Loucy (cell line): ENCODE measurements at regions not wholly inside any gene's neighbourhood (a gene's known extent, or its start where the extent isn't known, plus 50 kb on each side); places are given as distances from the start of the nearest gene placed in this dataset.

ENCODE experiments used
- H2AFZ ChIP-seq: fragments of 200-600 bp; sonication (generic); 2 replicates; pipeline ENCODE4 v1.6.0; 2016; ENCODE audit warnings: antibody characterized with exemption, mild to moderate bottlenecking, low read length, moderate library complexity
- H3F3A ChIP-seq: fragments of 200-600 bp; 2 replicates; pipeline ENCODE4 v1.6.0; 2016; ENCODE audit warnings: antibody characterized with exemption, low read depth, mild to moderate bottlenecking
- H3K27me3 ChIP-seq: fragments of 200-600 bp; sonication (generic); 2 replicates; pipeline ENCODE4 v1.6.1; 2014; ENCODE audit warnings: low read length, mild to moderate bottlenecking; ENCODE audit not compliant: insufficient read depth, poor library complexity, severe bottlenecking
- H3K36me3 ChIP-seq: fragments of 200-600 bp; sonication (generic); 2 replicates; pipeline ENCODE4 v1.6.1; 2016; ENCODE audit warnings: low read length; ENCODE audit not compliant: insufficient read depth
- H3K4me1 ChIP-seq: fragments of 200-600 bp; sonication (generic); 2 replicates; pipeline ENCODE4 v1.5.1; 2014; ENCODE audit warnings: low read length, mild to moderate bottlenecking; ENCODE audit not compliant: insufficient read depth, poor library complexity, severe bottlenecking
- H3K4me2 ChIP-seq: fragments of 200-600 bp; sonication (generic); 2 replicates; pipeline ENCODE4 v1.6.0; 2014; ENCODE audit warnings: antibody characterized with exemption, low read length, low read depth, mild to moderate bottlenecking; ENCODE audit not compliant: poor library complexity, severe bottlenecking
- H3K4me3 ChIP-seq: fragments of 200-600 bp; sonication (generic); 2 replicates; pipeline ENCODE4 v1.5.1; 2014; ENCODE audit warnings: low read length, mild to moderate bottlenecking, mixed read lengths; ENCODE audit not compliant: poor library complexity, severe bottlenecking
- H3K79me2 ChIP-seq: fragments of 200-600 bp; sonication (generic); 2 replicates; pipeline ENCODE4 v1.6.1; 2014; ENCODE audit warnings: low read length; ENCODE audit not compliant: insufficient read depth
- H3K9ac ChIP-seq: fragments of 200-600 bp; sonication (generic); 2 replicates; pipeline ENCODE4 v1.6.0; 2014; ENCODE audit warnings: mild to moderate bottlenecking, low read depth, low read length, moderate library complexity; ENCODE audit not compliant: poor library complexity, severe bottlenecking
- H3K9me2 ChIP-seq: fragments of 200-600 bp; sonication (generic); replicated peaks from 2 replicates; pipeline ENCODE4 v1.6.1; 2016; ENCODE audit warnings: low read depth, low read length, mixed read lengths
- H3K9me3 ChIP-seq: fragments of 200-600 bp; sonication (generic); 2 replicates; pipeline ENCODE4 v1.6.1; 2014; ENCODE audit warnings: mild to moderate bottlenecking, antibody characterized with exemption, low read length, low read depth; ENCODE audit not compliant: insufficient read depth
- H4K20me1 ChIP-seq: fragments of 200-600 bp; sonication (generic); 2 replicates; pipeline ENCODE4 v1.6.0; 2014; ENCODE audit warnings: antibody characterized with exemption, low read length, mild to moderate bottlenecking; ENCODE audit not compliant: insufficient read depth, poor library complexity, severe bottlenecking
- EZH2phosphoT487 ChIP-seq: fragments of 200-600 bp; IDR thresholded peaks from 2 replicates; pipeline ENCODE4 v1.6.1; 2018; ENCODE audit warnings: antibody characterized with exemption, mild to moderate bottlenecking, moderate library complexity, borderline replicate concordance
- TF ChIP-seq, protein P1 (sequence below): fragments of 200-600 bp; sonication (generic); conservative IDR thresholded peaks from 2 replicates; pipeline ENCODE4 v1.5.1; 2014; ENCODE audit warnings: mild to moderate bottlenecking, antibody characterized with exemption, low read length

DNA sequence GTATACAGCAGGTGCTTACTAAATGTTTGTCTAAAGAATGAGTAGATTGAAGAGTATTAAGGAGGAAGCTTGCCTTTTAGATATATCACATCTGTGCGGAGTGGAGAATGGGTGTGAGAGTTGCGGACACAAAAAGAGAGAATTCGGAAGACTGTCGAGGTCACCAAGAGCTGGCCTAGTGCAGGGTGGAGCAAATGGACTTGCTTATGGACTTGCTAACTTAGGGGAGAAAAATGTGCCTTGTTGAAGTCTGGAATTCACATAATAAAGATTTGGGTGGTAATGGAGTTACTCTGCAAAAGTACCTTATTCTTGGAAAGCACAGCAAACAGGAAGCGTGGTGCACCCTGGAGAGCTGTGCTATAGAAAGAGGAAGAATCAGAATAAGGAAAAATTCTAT lies 361.7 kb downstream of the PRDM2 start:
- Histone ChIP-seq H3K4me1 (no peaks in the 10 kb centered on the region), H3K9me3 (0 out of 2 replicates have a peak, but pooled peaks cover 4% of the 10 kb centered on the region), H3K4me2 (no peak overlapping the region), H3K27me3 (no peaks in the 10 kb centered on the region), H3K9me2 (no peaks in the 10 kb centered on the region), H3K9ac (no peak overlapping the region), H2AFZ (no peak overlapping the region), H4K20me1 (no peaks in the 10 kb centered on the region), H3K79me2 (no peaks in the 10 kb centered on the region), H3K4me3 (no peak overlapping the region), H3F3A (no peaks in the 10 kb centered on the region), H3K36me3 (no peaks in the 10 kb centered on the region)
- TF ChIP-seq, protein P1, sequence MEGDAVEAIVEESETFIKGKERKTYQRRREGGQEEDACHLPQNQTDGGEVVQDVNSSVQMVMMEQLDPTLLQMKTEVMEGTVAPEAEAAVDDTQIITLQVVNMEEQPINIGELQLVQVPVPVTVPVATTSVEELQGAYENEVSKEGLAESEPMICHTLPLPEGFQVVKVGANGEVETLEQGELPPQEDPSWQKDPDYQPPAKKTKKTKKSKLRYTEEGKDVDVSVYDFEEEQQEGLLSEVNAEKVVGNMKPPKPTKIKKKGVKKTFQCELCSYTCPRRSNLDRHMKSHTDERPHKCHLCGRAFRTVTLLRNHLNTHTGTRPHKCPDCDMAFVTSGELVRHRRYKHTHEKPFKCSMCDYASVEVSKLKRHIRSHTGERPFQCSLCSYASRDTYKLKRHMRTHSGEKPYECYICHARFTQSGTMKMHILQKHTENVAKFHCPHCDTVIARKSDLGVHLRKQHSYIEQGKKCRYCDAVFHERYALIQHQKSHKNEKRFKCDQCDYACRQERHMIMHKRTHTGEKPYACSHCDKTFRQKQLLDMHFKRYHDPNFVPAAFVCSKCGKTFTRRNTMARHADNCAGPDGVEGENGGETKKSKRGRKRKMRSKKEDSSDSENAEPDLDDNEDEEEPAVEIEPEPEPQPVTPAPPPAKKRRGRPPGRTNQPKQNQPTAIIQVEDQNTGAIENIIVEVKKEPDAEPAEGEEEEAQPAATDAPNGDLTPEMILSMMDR: no peak
- TF ChIP-seq EZH2phosphoT487: no peak

DNA sequence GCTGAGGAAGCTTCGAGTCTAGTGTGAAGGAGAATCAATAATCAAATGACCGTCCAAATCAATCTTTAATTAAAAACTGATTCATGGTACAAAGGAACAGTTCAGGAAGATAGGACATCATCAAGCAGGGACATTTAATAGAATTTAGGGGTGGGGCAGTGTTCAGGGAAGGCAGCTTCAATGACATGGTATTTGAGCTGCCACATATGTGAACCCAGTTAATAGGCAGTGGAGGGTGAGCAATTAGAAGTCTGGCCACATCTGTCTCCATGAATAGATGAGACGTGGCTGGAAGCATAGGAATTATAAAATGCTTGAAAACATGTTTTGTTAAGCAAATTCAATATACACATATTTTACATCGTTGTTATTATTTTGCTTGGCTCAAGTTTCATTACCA lies 362.7 kb downstream of the PRDM2 start:
- H3K27me3 ChIP-seq: no peaks in the 10 kb centered on the region
- H3K36me3 ChIP-seq: no peaks in the 10 kb centered on the region
- no peak overlapping the region for H3K4me3 ChIP-seq
- 0 out of 2 replicates have a peak, but pooled peaks cover 4% of the 10 kb centered on the region for H3K9me3 ChIP-seq
- no peaks in the 10 kb centered on the region for H3K9me2 ChIP-seq
- H3F3A ChIP-seq: no peaks in the 10 kb centered on the region
- no peak overlapping the region for H3K9ac ChIP-seq
- no peaks in the 10 kb centered on the region for H3K79me2 ChIP-seq
- H4K20me1 ChIP-seq: no peaks in the 10 kb centered on the region
- H3K4me2 ChIP-seq: no peak overlapping the region
- no peak for TF ChIP-seq EZH2phosphoT487
- TF ChIP-seq, protein P1: no peak
- H2AFZ ChIP-seq: no peak overlapping the region
- H3K4me1 ChIP-seq: no peaks in the 10 kb centered on the region

DNA sequence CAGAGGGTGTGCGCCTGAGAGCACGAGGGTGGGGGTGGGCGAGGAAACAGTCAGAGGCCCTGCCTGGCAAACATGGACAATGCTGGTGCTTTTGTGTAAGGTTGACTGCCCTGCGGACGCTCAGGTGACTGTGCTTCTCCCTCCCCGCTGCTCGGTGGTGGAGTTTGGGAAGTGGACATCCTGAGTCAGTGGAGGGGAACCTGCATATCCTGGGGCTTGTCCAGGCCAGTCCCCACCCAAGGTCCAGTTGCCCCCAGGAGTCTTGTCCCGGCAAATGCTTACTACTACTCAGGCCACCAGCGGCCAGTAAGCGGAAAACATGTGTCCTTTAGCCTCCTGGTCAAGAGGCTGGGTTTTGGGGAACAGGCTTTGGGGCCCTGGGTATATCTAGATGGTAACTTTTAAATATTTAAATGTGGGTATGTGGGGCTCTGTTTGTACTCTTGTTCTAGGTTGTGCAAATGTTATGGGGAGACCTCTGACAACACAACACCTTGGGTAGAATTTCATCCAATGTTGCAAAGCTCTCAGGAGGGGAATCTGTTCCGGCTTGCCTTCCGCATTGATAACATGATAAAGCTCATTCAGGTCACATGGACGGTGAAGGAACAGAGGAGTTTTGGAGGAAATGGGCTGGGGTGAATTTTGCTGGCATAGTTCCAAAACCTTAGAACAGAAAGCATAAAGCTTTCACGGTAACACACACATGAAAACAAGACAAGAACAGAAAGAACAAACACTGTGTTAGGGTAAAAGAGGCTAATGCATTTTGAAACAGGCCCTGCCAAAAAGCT lies 364.9 kb downstream of the PRDM2 start:
- H2AFZ ChIP-seq: no peak overlapping the region
- no peaks in the 10 kb centered on the region for H3K4me1 ChIP-seq
- TF ChIP-seq EZH2phosphoT487: no peak
- TF ChIP-seq, protein P1: no peak
- no peaks in the 10 kb centered on the region for H3K27me3 ChIP-seq
- no peak overlapping the region for H3K4me2 ChIP-seq
- H3K9me3 ChIP-seq: no peaks in the 10 kb centered on the region
- H3F3A ChIP-seq: no peaks in the 10 kb centered on the region
- H3K9ac ChIP-seq: no peak overlapping the region
- no peak overlapping the region for H3K4me3 ChIP-seq
- no peaks in the 10 kb centered on the region for H4K20me1 ChIP-seq
- no peaks in the 10 kb centered on the region for H3K36me3 ChIP-seq
- H3K79me2 ChIP-seq: no peaks in the 10 kb centered on the region
- H3K9me2 ChIP-seq: no peaks in the 10 kb centered on the region
